GM23338 (cell line): ENCODE measurements at regions not wholly inside any gene's neighbourhood (a gene's known extent, or its start where the extent isn't known, plus 50 kb on each side); places are given as distances from the start of the nearest gene placed in this dataset.

Experiments used
- ATAC-seq: fragments of 200-7000 bp; cut with Tn5 transposase; 3 replicates; pipeline ENCODE4 v1.9.1; 2020
- DNase-seq: peaks from one replicate; pipeline ENCODE4 v3.0.0-alpha.2; 2015; ENCODE audit warnings: low spot score
- H2AFZ ChIP-seq: fragments of 200-600 bp; sonication (generic); 2 replicates; pipeline ENCODE4 v1.8.0; 2016; ENCODE audit warnings: antibody characterized with exemption, mild to moderate bottlenecking, moderate library complexity
- H3F3A ChIP-seq: fragments of 200-600 bp; sonication (generic); replicated peaks from 2 replicates; pipeline ENCODE4 v1.8.0; 2017; ENCODE audit warnings: antibody characterized with exemption, mixed run types, low read depth
- H3K27ac ChIP-seq: fragments of 200-600 bp; sonication (generic); 2 replicates; pipeline ENCODE4 v1.6.1; 2016; ENCODE audit warnings: low read depth
- H3K27me3 ChIP-seq: fragments of 200-600 bp; sonication (generic); 2 replicates; pipeline ENCODE4 v1.8.0; 2016; ENCODE audit warnings: mild to moderate bottlenecking, mixed run types, moderate library complexity; ENCODE audit not compliant: insufficient read depth
- H3K36me3 ChIP-seq: fragments of 200-600 bp; sonication (generic); 2 replicates; pipeline ENCODE4 v1.8.0; 2016; ENCODE audit warnings: mild to moderate bottlenecking; ENCODE audit not compliant: insufficient read depth
- H3K4me1 ChIP-seq: fragments of 200-600 bp; sonication (generic); 2 replicates; pipeline ENCODE4 v1.8.0; 2016; ENCODE audit warnings: mild to moderate bottlenecking, moderate library complexity; ENCODE audit not compliant: insufficient read depth
- H3K4me2 ChIP-seq: fragments of 200-600 bp; sonication (generic); 2 replicates; pipeline ENCODE4 v1.7.1; 2017; ENCODE audit warnings: mixed run types
- H3K4me3 ChIP-seq: fragments of 200-600 bp; sonication (generic); 2 replicates; pipeline ENCODE4 v1.6.1; 2016; ENCODE audit warnings: mixed run types
- H3K79me2 ChIP-seq: fragments of 200-600 bp; sonication (generic); replicated peaks from 2 replicates; pipeline ENCODE4 v1.8.0; 2017; ENCODE audit warnings: mild to moderate bottlenecking; ENCODE audit not compliant: insufficient read depth
- H3K9me2 ChIP-seq: fragments of 200-600 bp; sonication (generic); 2 replicates; pipeline ENCODE4 v1.8.0; 2017; ENCODE audit not compliant: insufficient read depth
- H4K20me1 ChIP-seq: fragments of 200-600 bp; sonication (generic); replicated peaks from 2 replicates; pipeline ENCODE4 v1.8.0; 2017; ENCODE audit warnings: mild to moderate bottlenecking; ENCODE audit not compliant: insufficient read depth
- H3K27ac Mint-ChIP-seq: 2 replicates; pipeline ENCODE4 v1.8.0; 2020; ENCODE audit warnings: inconsistent platforms, mild to moderate bottlenecking, moderate library complexity, mixed read lengths
- H3K27me3 Mint-ChIP-seq: 3 replicates; pipeline ENCODE4 v1.8.0; 2022; ENCODE audit warnings: low read depth, mild to moderate bottlenecking, moderate library complexity, mixed read lengths, inconsistent platforms; ENCODE audit not compliant: insufficient read depth, poor library complexity
- H3K36me3 Mint-ChIP-seq: 3 replicates; pipeline ENCODE4 v1.8.0; 2021; ENCODE audit warnings: low read depth, mild to moderate bottlenecking, inconsistent platforms, moderate library complexity, mixed read lengths
- H3K4me1 Mint-ChIP-seq: 3 replicates; pipeline ENCODE4 v1.8.0; 2020; ENCODE audit warnings: mild to moderate bottlenecking, inconsistent platforms, mixed read lengths
- H3K4me3 Mint-ChIP-seq: 3 replicates; pipeline ENCODE4 v1.8.0; 2021; ENCODE audit warnings: moderate library complexity, mild to moderate bottlenecking, inconsistent platforms, mixed read lengths
- H3K9me3 Mint-ChIP-seq: 3 replicates; pipeline ENCODE4 v1.8.0; 2020; ENCODE audit warnings: moderate library complexity, mild to moderate bottlenecking, inconsistent platforms, mixed read lengths
- EZH2phosphoT487 ChIP-seq: fragments of 200-600 bp; sonication (generic); IDR thresholded peaks from one replicate; pipeline ENCODE4 v1.8.1; 2018; ENCODE audit warnings: antibody characterized with exemption; ENCODE audit not compliant: unreplicated experiment
- NANOG ChIP-seq: IDR thresholded peaks from 2 replicates; pipeline ENCODE4 v1.6.1; 2016; ENCODE audit warnings: antibody characterized with exemption, borderline replicate concordance
- STAT1 ChIP-seq: IDR thresholded peaks from one replicate; pipeline ENCODE4 v1.6.1; 2016; ENCODE audit warnings: antibody characterized with exemption; ENCODE audit not compliant: unreplicated experiment
- ZNF114 ChIP-seq: fragments of 250-450 bp; sonication (Bioruptor Pico); IDR thresholded peaks from 2 replicates; pipeline ENCODE4 v1.5.0; 2020; ENCODE audit warnings: mild to moderate bottlenecking, moderate library complexity
- ZNF331 ChIP-seq: fragments of 250-450 bp; sonication (Bioruptor Pico); IDR thresholded peaks from 2 replicates; pipeline ENCODE4 v1.5.0; 2020; ENCODE audit warnings: low read depth, mild to moderate bottlenecking, moderate library complexity
- TF ChIP-seq, protein P1 (sequence below): fragments of 250-450 bp; sonication (Bioruptor Pico); IDR thresholded peaks from 2 replicates; pipeline ENCODE4 v1.5.0; 2020; ENCODE audit warnings: mild to moderate bottlenecking, moderate library complexity
- TF ChIP-seq, protein P2 (sequence below), 2 experiments: fragments of 200-600 bp in 1 of 2; sonication (generic) in 1 of 2; conservative IDR thresholded peaks; 2 replicates each; pipeline versions ENCODE4 v1.5.1 to v1.6.1; 2016 to 2017; ENCODE audit warnings: antibody characterized with exemption in 2 of 2, low read depth in 2 of 2, mild to moderate bottlenecking in 2 of 2, moderate library complexity in 1 of 2

- TF ChIP-seq, protein P1, sequence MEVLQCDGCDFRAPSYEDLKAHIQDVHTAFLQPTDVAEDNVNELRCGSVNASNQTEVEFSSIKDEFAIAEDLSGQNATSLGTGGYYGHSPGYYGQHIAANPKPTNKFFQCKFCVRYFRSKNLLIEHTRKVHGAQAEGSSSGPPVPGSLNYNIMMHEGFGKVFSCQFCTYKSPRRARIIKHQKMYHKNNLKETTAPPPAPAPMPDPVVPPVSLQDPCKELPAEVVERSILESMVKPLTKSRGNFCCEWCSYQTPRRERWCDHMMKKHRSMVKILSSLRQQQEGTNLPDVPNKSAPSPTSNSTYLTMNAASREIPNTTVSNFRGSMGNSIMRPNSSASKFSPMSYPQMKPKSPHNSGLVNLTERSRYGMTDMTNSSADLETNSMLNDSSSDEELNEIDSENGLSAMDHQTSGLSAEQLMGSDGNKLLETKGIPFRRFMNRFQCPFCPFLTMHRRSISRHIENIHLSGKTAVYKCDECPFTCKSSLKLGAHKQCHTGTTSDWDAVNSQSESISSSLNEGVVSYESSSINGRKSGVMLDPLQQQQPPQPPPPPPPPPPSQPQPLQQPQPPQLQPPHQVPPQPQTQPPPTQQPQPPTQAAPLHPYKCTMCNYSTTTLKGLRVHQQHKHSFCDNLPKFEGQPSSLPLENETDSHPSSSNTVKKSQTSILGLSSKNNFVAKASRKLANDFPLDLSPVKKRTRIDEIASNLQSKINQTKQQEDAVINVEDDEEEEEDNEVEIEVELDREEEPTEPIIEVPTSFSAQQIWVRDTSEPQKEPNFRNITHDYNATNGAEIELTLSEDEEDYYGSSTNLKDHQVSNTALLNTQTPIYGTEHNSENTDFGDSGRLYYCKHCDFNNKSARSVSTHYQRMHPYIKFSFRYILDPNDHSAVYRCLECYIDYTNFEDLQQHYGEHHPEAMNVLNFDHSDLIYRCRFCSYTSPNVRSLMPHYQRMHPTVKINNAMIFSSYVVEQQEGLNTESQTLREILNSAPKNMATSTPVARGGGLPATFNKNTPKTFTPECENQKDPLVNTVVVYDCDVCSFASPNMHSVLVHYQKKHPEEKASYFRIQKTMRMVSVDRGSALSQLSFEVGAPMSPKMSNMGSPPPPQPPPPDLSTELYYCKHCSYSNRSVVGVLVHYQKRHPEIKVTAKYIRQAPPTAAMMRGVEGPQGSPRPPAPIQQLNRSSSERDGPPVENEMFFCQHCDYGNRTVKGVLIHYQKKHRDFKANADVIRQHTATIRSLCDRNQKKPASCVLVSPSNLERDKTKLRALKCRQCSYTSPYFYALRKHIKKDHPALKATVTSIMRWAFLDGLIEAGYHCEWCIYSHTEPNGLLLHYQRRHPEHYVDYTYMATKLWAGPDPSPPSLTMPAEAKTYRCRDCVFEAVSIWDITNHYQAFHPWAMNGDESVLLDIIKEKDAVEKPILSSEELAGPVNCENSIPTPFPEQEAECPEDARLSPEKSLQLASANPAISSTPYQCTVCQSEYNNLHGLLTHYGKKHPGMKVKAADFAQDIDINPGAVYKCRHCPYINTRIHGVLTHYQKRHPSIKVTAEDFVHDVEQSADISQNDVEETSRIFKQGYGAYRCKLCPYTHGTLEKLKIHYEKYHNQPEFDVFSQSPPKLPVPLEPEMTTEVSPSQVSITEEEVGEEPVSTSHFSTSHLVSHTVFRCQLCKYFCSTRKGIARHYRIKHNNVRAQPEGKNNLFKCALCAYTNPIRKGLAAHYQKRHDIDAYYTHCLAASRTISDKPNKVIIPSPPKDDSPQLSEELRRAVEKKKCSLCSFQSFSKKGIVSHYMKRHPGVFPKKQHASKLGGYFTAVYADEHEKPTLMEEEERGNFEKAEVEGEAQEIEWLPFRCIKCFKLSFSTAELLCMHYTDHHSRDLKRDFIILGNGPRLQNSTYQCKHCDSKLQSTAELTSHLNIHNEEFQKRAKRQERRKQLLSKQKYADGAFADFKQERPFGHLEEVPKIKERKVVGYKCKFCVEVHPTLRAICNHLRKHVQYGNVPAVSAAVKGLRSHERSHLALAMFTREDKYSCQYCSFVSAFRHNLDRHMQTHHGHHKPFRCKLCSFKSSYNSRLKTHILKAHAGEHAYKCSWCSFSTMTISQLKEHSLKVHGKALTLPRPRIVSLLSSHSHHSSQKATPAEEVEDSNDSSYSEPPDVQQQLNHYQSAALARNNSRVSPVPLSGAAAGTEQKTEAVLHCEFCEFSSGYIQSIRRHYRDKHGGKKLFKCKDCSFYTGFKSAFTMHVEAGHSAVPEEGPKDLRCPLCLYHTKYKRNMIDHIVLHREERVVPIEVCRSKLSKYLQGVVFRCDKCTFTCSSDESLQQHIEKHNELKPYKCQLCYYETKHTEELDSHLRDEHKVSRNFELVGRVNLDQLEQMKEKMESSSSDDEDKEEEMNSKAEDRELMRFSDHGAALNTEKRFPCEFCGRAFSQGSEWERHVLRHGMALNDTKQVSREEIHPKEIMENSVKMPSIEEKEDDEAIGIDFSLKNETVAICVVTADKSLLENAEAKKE (CRISPR knock-in tag): no peak
- TF ChIP-seq ZNF331 (CRISPR knock-in tag): no peak
These were observed 207.0 kb upstream of the CXCL12 start (continued) for GRCh38 chr10:44591911-44592310.

DNA sequence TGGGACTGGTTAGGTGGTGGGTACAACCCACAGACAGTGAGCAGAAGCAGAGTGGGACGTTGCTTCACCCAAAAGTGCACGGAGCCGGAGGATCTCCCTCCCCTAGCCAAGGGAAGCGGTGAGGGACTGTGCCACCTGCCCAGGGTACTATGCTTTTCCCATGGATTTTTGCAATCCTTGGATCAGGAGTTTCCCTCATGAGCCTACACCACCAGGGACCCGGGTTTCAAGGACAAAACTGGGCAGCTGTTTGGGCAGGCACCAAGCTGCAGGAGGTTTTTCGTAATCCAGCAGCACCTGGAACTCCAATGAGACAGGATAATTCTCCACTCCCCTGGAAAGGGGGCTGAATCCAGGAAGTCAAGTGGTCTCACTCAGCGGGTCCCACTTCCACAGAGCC, 209.1 kb upstream of the CXCL12 start:
- peaks cover 8% of the 10 kb centered on the region; the same call in 1 of the 2 replicates for H3K9me2 ChIP-seq
- H3K4me2 ChIP-seq: no peak overlapping the region
- H3K27me3 Mint-ChIP-seq: no peaks in the 10 kb centered on the region
- H3K36me3 ChIP-seq: no peaks in the 10 kb centered on the region
- H3F3A ChIP-seq: no peaks in the 10 kb centered on the region
- no peak overlapping the region for H3K4me3 ChIP-seq
- no peaks in the 10 kb centered on the region for H3K79me2 ChIP-seq
- peak overlapping the region; percentile 74 for H2AFZ ChIP-seq
- H3K9me3 Mint-ChIP-seq: no peaks in the 10 kb centered on the region
- H3K27ac Mint-ChIP-seq: no peak overlapping the region
- H3K36me3 Mint-ChIP-seq: no peaks in the 10 kb centered on the region
- H3K4me1 Mint-ChIP-seq: no peaks in the 10 kb centered on the region
- DNase-seq (no peak), ATAC-seq (no peak)
- H3K4me3 Mint-ChIP-seq: no peak overlapping the region
- no peaks in the 10 kb centered on the region for H3K27me3 ChIP-seq
- H3K4me1 ChIP-seq: no peaks in the 10 kb centered on the region
- H4K20me1 ChIP-seq: no peaks in the 10 kb centered on the region
- no peak overlapping the region for H3K27ac ChIP-seq
- TF ChIP-seq ZNF114 (no peak), STAT1 (no peak), NANOG (no peak), EZH2phosphoT487 (no peak), ZNF331 (CRISPR knock-in tag) (no peak)
- TF ChIP-seq, protein P2, sequence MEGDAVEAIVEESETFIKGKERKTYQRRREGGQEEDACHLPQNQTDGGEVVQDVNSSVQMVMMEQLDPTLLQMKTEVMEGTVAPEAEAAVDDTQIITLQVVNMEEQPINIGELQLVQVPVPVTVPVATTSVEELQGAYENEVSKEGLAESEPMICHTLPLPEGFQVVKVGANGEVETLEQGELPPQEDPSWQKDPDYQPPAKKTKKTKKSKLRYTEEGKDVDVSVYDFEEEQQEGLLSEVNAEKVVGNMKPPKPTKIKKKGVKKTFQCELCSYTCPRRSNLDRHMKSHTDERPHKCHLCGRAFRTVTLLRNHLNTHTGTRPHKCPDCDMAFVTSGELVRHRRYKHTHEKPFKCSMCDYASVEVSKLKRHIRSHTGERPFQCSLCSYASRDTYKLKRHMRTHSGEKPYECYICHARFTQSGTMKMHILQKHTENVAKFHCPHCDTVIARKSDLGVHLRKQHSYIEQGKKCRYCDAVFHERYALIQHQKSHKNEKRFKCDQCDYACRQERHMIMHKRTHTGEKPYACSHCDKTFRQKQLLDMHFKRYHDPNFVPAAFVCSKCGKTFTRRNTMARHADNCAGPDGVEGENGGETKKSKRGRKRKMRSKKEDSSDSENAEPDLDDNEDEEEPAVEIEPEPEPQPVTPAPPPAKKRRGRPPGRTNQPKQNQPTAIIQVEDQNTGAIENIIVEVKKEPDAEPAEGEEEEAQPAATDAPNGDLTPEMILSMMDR (conservative IDR thresholded peaks at IDR 0.05; ENCODE audit: low read depth in 2 of 2): no peak
- TF ChIP-seq, protein P1 (CRISPR knock-in tag): no peak
